SK-N-SH (cell line): ENCODE measurements at regions not wholly inside any gene's neighbourhood (a gene's known extent, or its start where the extent isn't known, plus 50 kb on each side); places are given as distances from the start of the nearest gene placed in this dataset.

Source experiments
- CTCF ChIA-PET: fragments of 300-600, 350-600 bp; formaldehyde crosslinking; extraction: SDS; loops from one replicate; lab custom pipeline; 2021; lab: Yijun Ruan, JAX
- POLR2A ChIA-PET: fragments of 350-600 bp; sonication (Branson Sonifier 250); formaldehyde crosslinking; extraction: SDS; loops from one replicate; lab custom pipeline; 2020; ENCODE audit warnings: antibody characterized with exemption, inconsistent platforms; lab: Yijun Ruan, JAX
- DNase-seq: peaks from one replicate; pipeline ENCODE4 v3.0.0; 2012
- H2AFZ ChIP-seq: fragments of 200-600 bp; sonication (generic); 2 replicates; pipeline ENCODE4 v1.8.1; 2016; ENCODE audit warnings: antibody characterized with exemption, mild to moderate bottlenecking, low read depth
- H3F3A ChIP-seq: fragments of 200-600 bp; sonication (generic); replicated peaks from 2 replicates; pipeline ENCODE3; 2016; ENCODE audit warnings: antibody characterized with exemption, mild to moderate bottlenecking; ENCODE audit not compliant: insufficient read depth
- H3K27ac ChIP-seq, 2 experiments: fragments of 200-500 bp in 1 of 2; fragments of 200-600 bp in 1 of 2; sonication (Bioruptor generic) in 1 of 2; sonication (generic), shearing (Covaris generic) in 1 of 2; 2 replicates each; pipeline versions ENCODE4 v1.5.1 to v1.6.1; 2014 to 2016; ENCODE audit warnings: low read depth in 2 of 2, inconsistent platforms in 1 of 2, low read length in 1 of 2, mild to moderate bottlenecking in 1 of 2, mixed read lengths in 1 of 2
- H3K27me3 ChIP-seq: fragments of 200-600 bp; sonication (generic), shearing (Covaris generic); 2 replicates; pipeline ENCODE4 v1.6.1; 2016; ENCODE audit warnings: mixed run types; ENCODE audit not compliant: insufficient read depth
- H3K36me3 ChIP-seq, 2 experiments: fragments of 200-500 bp in 1 of 2; fragments of 200-600 bp in 1 of 2; sonication (Bioruptor generic) in 1 of 2; sonication (generic) in 1 of 2; replicated peaks in 1 of 2; 2 replicates each; pipeline versions ENCODE3 to v1.5.1; 2014 to 2016; ENCODE audit warnings: low read length in 1 of 2, mild to moderate bottlenecking in 1 of 2; ENCODE audit not compliant: insufficient read depth in 2 of 2, control insufficient read depth in 1 of 2
- H3K4me1 ChIP-seq, 2 experiments: fragments of 200-500 bp in 1 of 2; fragments of 200-600 bp in 1 of 2; sonication (Bioruptor generic) in 1 of 2; sonication (generic), shearing (Covaris generic) in 1 of 2; 2 replicates each; pipeline versions ENCODE4 v1.5.1 to v1.6.1; 2014 to 2016; ENCODE audit warnings: low read depth in 1 of 2, low read length in 1 of 2, mixed run types in 1 of 2; ENCODE audit not compliant: insufficient read depth in 2 of 2, control insufficient read depth in 1 of 2
- H3K4me2 ChIP-seq: fragments of 200-600 bp; sonication (generic), shearing (Covaris generic); 2 replicates; pipeline ENCODE4 v1.6.1; 2017; ENCODE audit warnings: mixed run types
- H3K4me3 ChIP-seq, 2 experiments: fragments of 200-500 bp in 1 of 2; fragments of 200-600 bp in 1 of 2; sonication (Bioruptor generic) in 1 of 2; sonication (generic), shearing (Covaris generic) in 1 of 2; 2 replicates each; pipeline versions ENCODE4 v1.5.1 to v1.8.1; 2014 to 2016; ENCODE audit warnings: low read depth in 2 of 2, inconsistent platforms in 1 of 2, low read length in 1 of 2, mild to moderate bottlenecking in 1 of 2, mixed read lengths in 1 of 2, moderate library complexity in 1 of 2
- H3K79me2 ChIP-seq: fragments of 200-600 bp; sonication (generic); 2 replicates; pipeline ENCODE4 v1.8.1; 2017; ENCODE audit warnings: mild to moderate bottlenecking; ENCODE audit not compliant: insufficient read depth
- H3K9ac ChIP-seq: fragments of 200-600 bp; sonication (generic); 2 replicates; pipeline ENCODE4 v1.6.1; 2017; ENCODE audit warnings: mixed run types
- H3K9me2 ChIP-seq: fragments of 200-600 bp; sonication (generic); 2 replicates; pipeline ENCODE4 v1.6.1; 2017; ENCODE audit warnings: mixed run types
- H3K9me3 ChIP-seq: fragments of 200-600 bp; sonication (generic); 2 replicates; pipeline ENCODE4 v1.6.1; 2017; ENCODE audit warnings: mixed run types, mild to moderate bottlenecking, moderate library complexity
- H4K20me1 ChIP-seq: fragments of 200-600 bp; sonication (generic); 2 replicates; pipeline ENCODE4 v1.6.1; 2017; ENCODE audit warnings: mild to moderate bottlenecking, mixed run types; ENCODE audit not compliant: insufficient read depth
- ELF1 ChIP-seq: IDR thresholded peaks from 2 replicates; pipeline ENCODE4 v1.4.0; 2012
- EP300 ChIP-seq, 2 experiments: IDR thresholded peaks; 2 replicates each; pipeline versions ENCODE4 v1.4.0 to v1.6.1; 2012; ENCODE audit warnings: borderline replicate concordance in 1 of 2, low read depth in 1 of 2, low read length in 1 of 2
- EZH2phosphoT487 ChIP-seq: fragments of 200-600 bp; sonication (generic); IDR thresholded peaks from 2 replicates; pipeline ENCODE4 v1.6.1; 2017; ENCODE audit warnings: low read depth, mixed run types, mild to moderate bottlenecking, antibody characterized with exemption, moderate library complexity, borderline replicate concordance
- FOXJ3 ChIP-seq: sonication (generic); formaldehyde crosslinking; IDR thresholded peaks from 2 replicates; pipeline ENCODE4 v1.5.1; 2020; ENCODE audit warnings: mild to moderate bottlenecking, missing genetic modification reagents
- FOXM1 ChIP-seq: IDR thresholded peaks from 2 replicates; pipeline ENCODE4 v1.4.0; 2012; ENCODE audit warnings: low read depth, mild to moderate bottlenecking
- JUND ChIP-seq: IDR thresholded peaks from 2 replicates; pipeline ENCODE4 v1.4.0; 2012
- MEF2A ChIP-seq: IDR thresholded peaks from 2 replicates; pipeline ENCODE4 v1.4.0; 2012; ENCODE audit warnings: low read depth, borderline replicate concordance
- RCOR1 ChIP-seq: fragments of 150-350 bp; IDR thresholded peaks from 2 replicates; pipeline ENCODE4 v1.6.1; 2017; ENCODE audit warnings: antibody characterized with exemption, low read length
- RFX5 ChIP-seq: IDR thresholded peaks from 2 replicates; pipeline ENCODE4 v1.6.1; 2012; ENCODE audit warnings: mild to moderate bottlenecking, improper control_type of control experiment, low read length
- RXRA ChIP-seq: IDR thresholded peaks from 2 replicates; pipeline ENCODE4 v1.4.0; 2012; ENCODE audit warnings: low read depth, mild to moderate bottlenecking, borderline replicate concordance
- SIN3A ChIP-seq: IDR thresholded peaks from 2 replicates; pipeline ENCODE4 v1.6.1; 2012; ENCODE audit warnings: low read depth, mild to moderate bottlenecking, low read length, moderate library complexity, borderline replicate concordance
- TAF1 ChIP-seq: IDR thresholded peaks from 2 replicates; pipeline ENCODE4 v1.6.1; 2012; ENCODE audit warnings: low read depth, mild to moderate bottlenecking, low read length, moderate library complexity, borderline replicate concordance
- YY1 ChIP-seq: IDR thresholded peaks from 2 replicates; pipeline ENCODE4 v1.4.0; 2012; ENCODE audit warnings: low read depth, mild to moderate bottlenecking
- WGBS: methylation state at CpG from one replicate; pipeline ENCODE4 v1.1.6; 2017; ENCODE audit warnings: low lambda C conversion rate; 5-methylcytosine and 5-hydroxymethylcytosine counted together
- TF ChIP-seq, protein P1 (sequence below): IDR thresholded peaks from 2 replicates; pipeline ENCODE4 v1.4.0; 2012; ENCODE audit warnings: low read depth, borderline replicate concordance
- TF ChIP-seq, protein P2 (sequence below): IDR thresholded peaks from 2 replicates; pipeline ENCODE4; 2012
- TF ChIP-seq, protein P3 (sequence below): fragments of 200-600 bp; sonication (generic); IDR thresholded peaks from 2 replicates; pipeline ENCODE4 v1.6.1; 2017; ENCODE audit warnings: antibody characterized with exemption, mild to moderate bottlenecking, moderate library complexity
- TF ChIP-seq, protein P4 (sequence below): fragments of 150-350 bp; IDR thresholded peaks from 2 replicates; pipeline ENCODE4 v1.6.1; 2016; ENCODE audit warnings: mild to moderate bottlenecking, low read depth, low read length
- TF ChIP-seq, protein P5 (sequence below): IDR thresholded peaks from 2 replicates; pipeline ENCODE4 v1.4.0; 2012; ENCODE audit warnings: low read depth, borderline replicate concordance

DNA sequence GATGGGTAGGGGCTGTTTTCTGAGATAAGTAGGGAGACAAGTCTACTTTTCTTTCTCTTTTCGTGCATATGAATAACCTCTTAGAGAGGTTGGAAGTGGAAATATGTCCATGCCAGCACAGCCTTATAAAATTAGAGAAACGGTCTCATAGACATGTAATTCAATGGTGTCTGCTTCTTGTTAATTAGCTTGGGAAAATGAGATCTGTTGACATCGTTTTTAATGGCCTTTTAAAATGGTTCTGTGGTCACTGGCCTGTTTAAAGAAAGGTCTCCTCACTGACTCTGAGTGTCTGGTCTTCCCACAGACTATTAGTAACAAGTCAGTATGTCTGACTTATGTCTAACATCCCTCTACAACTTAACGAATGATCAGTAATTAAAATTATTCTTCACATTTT, 487.1 kb downstream of the SLITRK6 start:
- peaks cover 3% of the 10 kb centered on the region for H3K9me2 ChIP-seq
- H3K4me3 ChIP-seq, result no peak overlapping the region
- H2AFZ ChIP-seq, result 0 out of 2 replicates have a peak overlapping the region, but pooled peaks have one; percentile 48
- CTCF ChIA-PET, result no interaction called here
- POLR2A ChIA-PET, result no interaction called here
- no peak for DNase-seq
- H3K9ac ChIP-seq, result no peak overlapping the region
- no peaks in the 10 kb centered on the region for H3K79me2 ChIP-seq
- TF ChIP-seq RCOR1, result peak; percentile 48; the same call in 1 of the 2 replicates
- TF ChIP-seq RFX5, result no peak
- TF ChIP-seq, all 33 proteins: peak for 1
- Histone ChIP-seq H3K9me3 (no peaks in the 10 kb centered on the region), H4K20me1 (no peaks in the 10 kb centered on the region), H3F3A (peaks cover 3% of the 10 kb centered on the region), H3K27ac (peak overlapping the region in 1 of 2 experiments; percentile 43; a peak in 2 of 4 replicates), H3K36me3 (no peaks in the 10 kb centered on the region), H3K4me1 (peaks cover 0 to 7% of the 10 kb centered on the region in 2 experiments; a peak in 3 of 4 replicates), H3K4me2 (no peak overlapping the region), H3K27me3 (no peaks in the 10 kb centered on the region)
- WGBS, result 52% methylated on average over 4 of the region's 4 CpGs

DNA sequence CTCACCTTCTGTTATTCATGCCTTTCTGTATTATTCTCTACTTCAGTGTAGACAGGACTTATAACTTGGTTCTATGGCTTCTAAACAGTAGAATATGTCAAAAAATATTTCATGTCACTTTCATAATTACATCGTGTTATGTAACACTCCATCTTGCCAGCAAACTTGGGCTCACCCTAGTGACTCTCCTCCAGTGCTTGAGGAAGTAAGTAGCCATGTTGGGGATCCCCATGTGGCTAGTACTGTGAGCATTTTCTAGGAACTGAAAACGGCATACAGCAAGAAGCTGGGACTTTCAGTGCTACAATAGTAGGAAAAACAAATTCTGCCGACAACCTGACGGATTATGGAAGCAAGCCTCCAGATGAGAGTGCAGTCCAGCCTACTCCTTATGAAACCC, 495.6 kb downstream of the SLITRK6 start:
- ChIA-PET POLR2A (no interaction called here), CTCF (no interaction called here)
- Histone ChIP-seq H3K27me3 (no peaks in the 10 kb centered on the region), H3K36me3 (no peaks in the 10 kb centered on the region), H3K9me2 (no peaks in the 10 kb centered on the region; the same call in 1 of the 2 replicates), H3K79me2 (no peaks in the 10 kb centered on the region), H4K20me1 (no peaks in the 10 kb centered on the region), H3K4me3 (no peak overlapping the region), H3K27ac (no peak overlapping the region), H3K4me1 (no peaks in the 10 kb centered on the region), H3F3A (peaks cover 8% of the 10 kb centered on the region), H3K4me2 (no peak overlapping the region), H3K9me3 (no peaks in the 10 kb centered on the region), H2AFZ (no peak overlapping the region)
- WGBS, result 54% methylated on average over 4 of the region's 4 CpGs
- no peak for DNase-seq
- TF ChIP-seq JUND (no peak), TAF1 (no peak), FOXM1 (no peak), MEF2A (no peak), RCOR1 (no peak), YY1 (no peak), EZH2phosphoT487 (no peak), FOXJ3 (CRISPR knock-in tag) (no peak), SIN3A (no peak), RXRA (no peak), ELF1 (no peak), EP300 (IDR thresholded peaks at IDR 0.05; ENCODE audit: borderline replicate concordance in 1 of 2, low read depth in 1 of 2, low read length in 1 of 2) (no peak)
- TF ChIP-seq, protein P1, sequence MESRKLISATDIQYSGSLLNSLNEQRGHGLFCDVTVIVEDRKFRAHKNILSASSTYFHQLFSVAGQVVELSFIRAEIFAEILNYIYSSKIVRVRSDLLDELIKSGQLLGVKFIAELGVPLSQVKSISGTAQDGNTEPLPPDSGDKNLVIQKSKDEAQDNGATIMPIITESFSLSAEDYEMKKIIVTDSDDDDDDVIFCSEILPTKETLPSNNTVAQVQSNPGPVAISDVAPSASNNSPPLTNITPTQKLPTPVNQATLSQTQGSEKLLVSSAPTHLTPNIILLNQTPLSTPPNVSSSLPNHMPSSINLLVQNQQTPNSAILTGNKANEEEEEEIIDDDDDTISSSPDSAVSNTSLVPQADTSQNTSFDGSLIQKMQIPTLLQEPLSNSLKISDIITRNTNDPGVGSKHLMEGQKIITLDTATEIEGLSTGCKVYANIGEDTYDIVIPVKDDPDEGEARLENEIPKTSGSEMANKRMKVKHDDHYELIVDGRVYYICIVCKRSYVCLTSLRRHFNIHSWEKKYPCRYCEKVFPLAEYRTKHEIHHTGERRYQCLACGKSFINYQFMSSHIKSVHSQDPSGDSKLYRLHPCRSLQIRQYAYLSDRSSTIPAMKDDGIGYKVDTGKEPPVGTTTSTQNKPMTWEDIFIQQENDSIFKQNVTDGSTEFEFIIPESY, result no peak
- TF ChIP-seq, protein P2, sequence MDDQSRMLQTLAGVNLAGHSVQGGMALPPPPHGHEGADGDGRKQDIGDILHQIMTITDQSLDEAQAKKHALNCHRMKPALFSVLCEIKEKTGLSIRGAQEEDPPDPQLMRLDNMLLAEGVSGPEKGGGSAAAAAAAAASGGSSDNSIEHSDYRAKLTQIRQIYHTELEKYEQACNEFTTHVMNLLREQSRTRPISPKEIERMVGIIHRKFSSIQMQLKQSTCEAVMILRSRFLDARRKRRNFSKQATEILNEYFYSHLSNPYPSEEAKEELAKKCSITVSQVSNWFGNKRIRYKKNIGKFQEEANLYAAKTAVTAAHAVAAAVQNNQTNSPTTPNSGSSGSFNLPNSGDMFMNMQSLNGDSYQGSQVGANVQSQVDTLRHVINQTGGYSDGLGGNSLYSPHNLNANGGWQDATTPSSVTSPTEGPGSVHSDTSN, result no peak
- TF ChIP-seq, protein P3, sequence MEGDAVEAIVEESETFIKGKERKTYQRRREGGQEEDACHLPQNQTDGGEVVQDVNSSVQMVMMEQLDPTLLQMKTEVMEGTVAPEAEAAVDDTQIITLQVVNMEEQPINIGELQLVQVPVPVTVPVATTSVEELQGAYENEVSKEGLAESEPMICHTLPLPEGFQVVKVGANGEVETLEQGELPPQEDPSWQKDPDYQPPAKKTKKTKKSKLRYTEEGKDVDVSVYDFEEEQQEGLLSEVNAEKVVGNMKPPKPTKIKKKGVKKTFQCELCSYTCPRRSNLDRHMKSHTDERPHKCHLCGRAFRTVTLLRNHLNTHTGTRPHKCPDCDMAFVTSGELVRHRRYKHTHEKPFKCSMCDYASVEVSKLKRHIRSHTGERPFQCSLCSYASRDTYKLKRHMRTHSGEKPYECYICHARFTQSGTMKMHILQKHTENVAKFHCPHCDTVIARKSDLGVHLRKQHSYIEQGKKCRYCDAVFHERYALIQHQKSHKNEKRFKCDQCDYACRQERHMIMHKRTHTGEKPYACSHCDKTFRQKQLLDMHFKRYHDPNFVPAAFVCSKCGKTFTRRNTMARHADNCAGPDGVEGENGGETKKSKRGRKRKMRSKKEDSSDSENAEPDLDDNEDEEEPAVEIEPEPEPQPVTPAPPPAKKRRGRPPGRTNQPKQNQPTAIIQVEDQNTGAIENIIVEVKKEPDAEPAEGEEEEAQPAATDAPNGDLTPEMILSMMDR, result no peak
- TF ChIP-seq, protein P4, sequence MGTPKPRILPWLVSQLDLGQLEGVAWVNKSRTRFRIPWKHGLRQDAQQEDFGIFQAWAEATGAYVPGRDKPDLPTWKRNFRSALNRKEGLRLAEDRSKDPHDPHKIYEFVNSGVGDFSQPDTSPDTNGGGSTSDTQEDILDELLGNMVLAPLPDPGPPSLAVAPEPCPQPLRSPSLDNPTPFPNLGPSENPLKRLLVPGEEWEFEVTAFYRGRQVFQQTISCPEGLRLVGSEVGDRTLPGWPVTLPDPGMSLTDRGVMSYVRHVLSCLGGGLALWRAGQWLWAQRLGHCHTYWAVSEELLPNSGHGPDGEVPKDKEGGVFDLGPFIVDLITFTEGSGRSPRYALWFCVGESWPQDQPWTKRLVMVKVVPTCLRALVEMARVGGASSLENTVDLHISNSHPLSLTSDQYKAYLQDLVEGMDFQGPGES, result no peak
- TF ChIP-seq, protein P5, sequence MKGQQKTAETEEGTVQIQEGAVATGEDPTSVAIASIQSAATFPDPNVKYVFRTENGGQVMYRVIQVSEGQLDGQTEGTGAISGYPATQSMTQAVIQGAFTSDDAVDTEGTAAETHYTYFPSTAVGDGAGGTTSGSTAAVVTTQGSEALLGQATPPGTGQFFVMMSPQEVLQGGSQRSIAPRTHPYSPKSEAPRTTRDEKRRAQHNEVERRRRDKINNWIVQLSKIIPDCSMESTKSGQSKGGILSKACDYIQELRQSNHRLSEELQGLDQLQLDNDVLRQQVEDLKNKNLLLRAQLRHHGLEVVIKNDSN, result no peak
- TF ChIP-seq, all 33 proteins: peak for 0
- H3K9ac ChIP-seq, result no peak overlapping the region
